Immature natural killer cell (primary cell): ENCODE measurements at regions not wholly inside any gene's neighbourhood (a gene's known extent, or its start where the extent isn't known, plus 50 kb on each side); places are given as distances from the start of the nearest gene placed in this dataset.
"Not testable (repeated sequence)": the region's sequence is repeated elsewhere in the genome, so short reads cannot be mapped to it uniquely, and the experiment has no call there.

Source experiments
- DNase-seq, 3 donors: peaks; one replicate each; pipeline ENCODE4 v3.0.0; 2022; ENCODE audit warnings: mixed read lengths in 1 of 3
- H3K27ac Mint-ChIP-seq, 6 donors: one replicate each; pipeline ENCODE4 v1.8.0; 2020; ENCODE audit warnings: mixed read lengths in 6 of 6, mild to moderate bottlenecking in 5 of 6, inconsistent platforms in 4 of 6, moderate library complexity in 3 of 6
- H3K27me3 Mint-ChIP-seq, 3 donors: one replicate each; pipeline ENCODE4 v1.8.0; 2020 to 2021; ENCODE audit warnings: low read depth in 3 of 3, mild to moderate bottlenecking in 3 of 3, mixed read lengths in 3 of 3, moderate library complexity in 3 of 3, inconsistent platforms in 1 of 3
- H3K36me3 Mint-ChIP-seq, 3 donors: one replicate each; pipeline ENCODE4 v1.8.0; 2020; ENCODE audit warnings: mixed read lengths in 3 of 3, inconsistent platforms in 2 of 3, mild to moderate bottlenecking in 2 of 3
- H3K4me1 Mint-ChIP-seq, 2 donors: one replicate each; pipeline ENCODE4 v1.8.0; 2020; ENCODE audit warnings: inconsistent platforms in 2 of 2, mild to moderate bottlenecking in 2 of 2, mixed read lengths in 2 of 2, moderate library complexity in 1 of 2
- H3K4me3 Mint-ChIP-seq, 5 donors: one replicate each; pipeline ENCODE4 v1.8.0; 2020; ENCODE audit warnings: mild to moderate bottlenecking in 5 of 5, mixed read lengths in 5 of 5, inconsistent platforms in 3 of 5, moderate library complexity in 3 of 5
- H3K9me3 Mint-ChIP-seq, 6 donors: one replicate each; pipeline ENCODE4 v1.8.0; 2020; ENCODE audit warnings: mild to moderate bottlenecking in 6 of 6, mixed read lengths in 6 of 6, inconsistent platforms in 4 of 6, moderate library complexity in 3 of 6

- Mint-ChIP-seq H3K9me3 (peaks cover 0 to 8% (median 4%) of the 10 kb centered on the region in 6 donors), H3K36me3 (no peaks in the 10 kb centered on the region), H3K4me3 (no peak overlapping the region), H3K27ac (no peak overlapping the region), H3K27me3 (peaks cover 0 to 3% (median 0%) of the 10 kb centered on the region in 3 donors), H3K4me1 (no peaks in the 10 kb centered on the region)
- DNase-seq: no peak
Measured at GRCh38 chr3:34635352-34635850, 837.0 kb downstream of the PDCD6IP start.

- H3K36me3 Mint-ChIP-seq: no peaks in the 10 kb centered on the region
- no peak overlapping the region for H3K4me3 Mint-ChIP-seq
- H3K9me3 Mint-ChIP-seq: peaks cover 0 to 4% (median 2%) of the 10 kb centered on the region in 6 donors
- H3K27ac Mint-ChIP-seq: no peak overlapping the region
- H3K4me1 Mint-ChIP-seq: no peaks in the 10 kb centered on the region
- DNase-seq: no peak
- peaks cover 0 to 2% (median 0%) of the 10 kb centered on the region in 3 donors for H3K27me3 Mint-ChIP-seq
Measured at GRCh38 chr3:34646911-34647460, 848.6 kb downstream of the PDCD6IP start.

GRCh38 chr3:34650131-34650530 is 851.7 kb downstream of the PDCD6IP start:
- peaks cover 0 to 2% (median 0%) of the 10 kb centered on the region in 3 donors for H3K27me3 Mint-ChIP-seq
- peaks cover 0 to 3% (median 0%) of the 10 kb centered on the region in 6 donors for H3K9me3 Mint-ChIP-seq
- H3K4me1 Mint-ChIP-seq: no peaks in the 10 kb centered on the region
- no peak for DNase-seq
- no peak overlapping the region for H3K27ac Mint-ChIP-seq
- H3K4me3 Mint-ChIP-seq: no peak overlapping the region
- no peaks in the 10 kb centered on the region for H3K36me3 Mint-ChIP-seq

- H3K36me3 Mint-ChIP-seq: no peaks in the 10 kb centered on the region
- no peak overlapping the region for H3K4me3 Mint-ChIP-seq
- H3K27ac Mint-ChIP-seq: no peak overlapping the region
- peaks cover 0 to 4% (median 0%) of the 10 kb centered on the region in 3 donors for H3K27me3 Mint-ChIP-seq
- peaks cover 1 to 17% (median 7%) of the 10 kb centered on the region in 6 donors for H3K9me3 Mint-ChIP-seq
- no peak for DNase-seq
- no peaks in the 10 kb centered on the region for H3K4me1 Mint-ChIP-seq
Measured at GRCh38 chr3:34668915-34669314, 870.5 kb downstream of the PDCD6IP start.

GRCh38 chr3:34669490-34669889 is 871.1 kb downstream of the PDCD6IP start:
- no peak overlapping the region for H3K4me3 Mint-ChIP-seq
- peaks cover 0 to 4% (median 0%) of the 10 kb centered on the region in 3 donors for H3K27me3 Mint-ChIP-seq

GRCh38 chr3:34675383-34676120 is 877.1 kb downstream of the PDCD6IP start:
- Mint-ChIP-seq H3K4me1 (no peaks in the 10 kb centered on the region), H3K27me3 (no peaks in the 10 kb centered on the region), H3K36me3 (no peaks in the 10 kb centered on the region), H3K4me3 (no peak overlapping the region), H3K9me3 (peaks cover 0 to 5% (median 2%) of the 10 kb centered on the region in 6 donors), H3K27ac (no peak overlapping the region)
- no peak for DNase-seq

More at GRCh38 chr3:34669490-34669889, 871.1 kb downstream of the PDCD6IP start:
- Mint-ChIP-seq H3K27ac (no peak overlapping the region), H3K4me1 (no peaks in the 10 kb centered on the region), H3K36me3 (no peaks in the 10 kb centered on the region), H3K9me3 (peaks cover 1 to 17% (median 7%) of the 10 kb centered on the region in 6 donors)
- DNase-seq: no peak

- Mint-ChIP-seq H3K9me3 (peaks cover 0 to 4% (median 3%) of the 10 kb centered on the region in 6 donors), H3K36me3 (no peaks in the 10 kb centered on the region)
Measured at GRCh38 chr3:34676436-34676835, 878.0 kb downstream of the PDCD6IP start.

GRCh38 chr3:34678575-34678974 is 880.1 kb downstream of the PDCD6IP start:
- Mint-ChIP-seq H3K9me3 (peaks cover 0 to 6% (median 2%) of the 10 kb centered on the region in 6 donors), H3K4me1 (no peaks in the 10 kb centered on the region), H3K27me3 (no peaks in the 10 kb centered on the region), H3K4me3 (no peak overlapping the region), H3K36me3 (no peaks in the 10 kb centered on the region), H3K27ac (no peak overlapping the region)
- no peak for DNase-seq

More at GRCh38 chr3:34676436-34676835, 878.0 kb downstream of the PDCD6IP start:
- Mint-ChIP-seq H3K4me1 (no peaks in the 10 kb centered on the region), H3K27ac (no peak overlapping the region), H3K27me3 (no peaks in the 10 kb centered on the region), H3K4me3 (no peak overlapping the region)
- DNase-seq: no peak

GRCh38 chr3:34679055-34679454 is 880.6 kb downstream of the PDCD6IP start:
- H3K27ac Mint-ChIP-seq, H3K4me1 Mint-ChIP-seq, H3K36me3 Mint-ChIP-seq, H3K9me3 Mint-ChIP-seq, DNase-seq, H3K4me3 Mint-ChIP-seq, H3K27me3 Mint-ChIP-seq: not testable (repeated sequence)

- peaks cover 0 to 6% (median 2%) of the 10 kb centered on the region in 6 donors for H3K9me3 Mint-ChIP-seq
- DNase-seq: peak in 2 of 3 donors; percentile 2 to 17
Measured at GRCh38 chr3:34683851-34684250, 885.4 kb downstream of the PDCD6IP start.

GRCh38 chr3:34686541-34686940 is 888.1 kb downstream of the PDCD6IP start:
- Mint-ChIP-seq H3K4me1 (no peaks in the 10 kb centered on the region), H3K27ac (no peak overlapping the region), H3K36me3 (no peaks in the 10 kb centered on the region), H3K27me3 (peaks cover 0 to 3% (median 0%) of the 10 kb centered on the region in 3 donors), H3K4me3 (no peak overlapping the region), H3K9me3 (peaks cover 0 to 2% (median 1%) of the 10 kb centered on the region in 6 donors)
- no peak for DNase-seq

More at GRCh38 chr3:34683851-34684250, 885.4 kb downstream of the PDCD6IP start:
- Mint-ChIP-seq H3K27ac (no peak overlapping the region), H3K27me3 (no peaks in the 10 kb centered on the region), H3K4me1 (no peaks in the 10 kb centered on the region), H3K36me3 (no peaks in the 10 kb centered on the region), H3K4me3 (no peak overlapping the region)

GRCh38 chr3:34687671-34688070 is 889.2 kb downstream of the PDCD6IP start:
- Mint-ChIP-seq H3K9me3 (peaks cover 0 to 3% (median 0%) of the 10 kb centered on the region in 6 donors), H3K27ac (no peak overlapping the region), H3K4me1 (no peaks in the 10 kb centered on the region), H3K4me3 (no peak overlapping the region), H3K27me3 (peaks cover 0 to 3% (median 2%) of the 10 kb centered on the region in 3 donors), H3K36me3 (no peaks in the 10 kb centered on the region)
- no peak for DNase-seq

- Mint-ChIP-seq H3K27ac (no peak overlapping the region), H3K9me3 (peaks cover 0 to 25% (median 2%) of the 10 kb centered on the region in 6 donors), H3K4me3 (no peak overlapping the region), H3K4me1 (no peaks in the 10 kb centered on the region), H3K27me3 (peaks cover 0 to 4% (median 0%) of the 10 kb centered on the region in 3 donors), H3K36me3 (no peaks in the 10 kb centered on the region)
- DNase-seq: no peak
Measured at GRCh38 chr3:34696831-34697230, 898.4 kb downstream of the PDCD6IP start.

GRCh38 chr3:34703053-34703452 is 904.6 kb downstream of the PDCD6IP start:
- H3K9me3 Mint-ChIP-seq: peaks cover 5 to 32% (median 8%) of the 10 kb centered on the region in 6 donors
- H3K27me3 Mint-ChIP-seq: peaks cover 0 to 2% (median 0%) of the 10 kb centered on the region in 3 donors
- no peak for DNase-seq
- no peaks in the 10 kb centered on the region for H3K36me3 Mint-ChIP-seq
- H3K4me1 Mint-ChIP-seq: no peaks in the 10 kb centered on the region
- H3K4me3 Mint-ChIP-seq: no peak overlapping the region
- H3K27ac Mint-ChIP-seq: no peak overlapping the region
